ENCODE measurements at regions not wholly inside any gene's neighbourhood (a gene's known extent, or its start where the extent isn't known, plus 50 kb on each side); places are given as distances from the start of the nearest gene placed in this dataset.
"Not testable (repeated sequence)": the region's sequence is repeated elsewhere in the genome, so short reads cannot be mapped to it uniquely, and the experiment has no call there.

DNA sequence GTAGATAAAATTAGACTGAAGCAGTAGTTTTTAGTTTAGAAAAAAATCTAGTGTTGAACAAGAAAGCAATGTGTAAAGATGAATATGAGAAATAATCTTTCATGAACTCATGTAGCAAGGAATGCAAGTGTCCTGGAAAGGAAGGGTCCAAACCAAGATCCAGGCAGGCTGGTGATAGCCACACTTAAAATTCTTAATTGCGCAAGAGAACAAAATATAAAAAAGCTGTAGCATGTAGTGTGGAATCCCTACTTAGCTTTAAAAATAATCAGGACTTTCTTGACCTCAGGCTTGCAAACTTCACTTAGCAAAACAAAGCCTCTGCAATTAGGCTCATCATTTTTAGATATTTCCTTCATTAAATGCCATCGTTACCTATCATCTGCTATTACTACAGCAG is 2186.1 kb upstream of the RAG2 start:
- H3K27ac ChIP-seq (ENCODE audit: low read depth in 1 of 2, low read length in 1 of 2): no peak overlapping the region
- H3K4me1 ChIP-seq (ENCODE audit: control insufficient read depth in 2 of 2, insufficient read depth in 2 of 2, low read length in 2 of 2): no peaks in the 10 kb centered on the region
- no peaks in the 10 kb centered on the region for H3K36me3 ChIP-seq (ENCODE audit: control insufficient read depth in 2 of 2, insufficient read depth in 2 of 2, low read length in 1 of 2)
- H3K4me3 ChIP-seq (ENCODE audit: low read length in 2 of 2): no peak overlapping the region
- H3K27me3 ChIP-seq (ENCODE audit: control insufficient read depth in 2 of 2, insufficient read depth in 1 of 2, low read length in 1 of 2): no peaks in the 10 kb centered on the region
- DNase-seq (ENCODE audit: low read depth in 6 of 9, low spot score in 9 of 9): no peak
- WGBS: 96% methylated on average over 2 of the region's 2 CpGs
- H3K9me3 ChIP-seq (ENCODE audit: control insufficient read depth in 2 of 2, insufficient read depth in 1 of 2, low read length in 1 of 2): no peaks in the 10 kb centered on the region

DNA sequence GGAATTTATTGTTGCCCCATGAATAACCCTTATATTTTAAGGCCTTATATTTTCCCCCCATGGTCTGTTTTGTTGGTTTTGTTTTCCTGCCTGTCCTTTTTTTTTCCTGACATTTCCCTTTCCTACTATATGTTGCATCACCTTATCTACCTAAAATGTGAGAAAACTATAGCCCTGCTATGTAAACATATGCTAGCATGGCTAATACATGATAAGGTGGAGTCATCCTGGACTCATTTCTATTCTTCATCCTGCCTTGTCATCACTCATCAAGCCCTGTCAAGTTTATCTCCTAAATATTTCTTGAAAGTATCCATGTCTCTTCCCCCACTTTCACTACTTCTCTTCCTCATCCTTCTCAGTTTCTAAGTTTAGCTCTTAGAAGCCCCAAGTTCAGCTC is 2168.8 kb upstream of the RAG2 start:
- no peak overlapping the region for H3K4me3 ChIP-seq (ENCODE audit: low read length in 2 of 2)
- H3K27ac ChIP-seq (ENCODE audit: low read depth in 1 of 2, low read length in 1 of 2): no peak overlapping the region
- H3K4me1 ChIP-seq (ENCODE audit: control insufficient read depth in 2 of 2, insufficient read depth in 2 of 2, low read length in 2 of 2): no peaks in the 10 kb centered on the region
- H3K36me3 ChIP-seq (ENCODE audit: control insufficient read depth in 2 of 2, insufficient read depth in 2 of 2, low read length in 1 of 2): no peaks in the 10 kb centered on the region
- no peak for DNase-seq (ENCODE audit: low read depth in 6 of 9, low spot score in 9 of 9)
- no peaks in the 10 kb centered on the region for H3K9me3 ChIP-seq (ENCODE audit: control insufficient read depth in 2 of 2, insufficient read depth in 1 of 2, low read length in 1 of 2)
- no peaks in the 10 kb centered on the region for H3K27me3 ChIP-seq (ENCODE audit: control insufficient read depth in 2 of 2, insufficient read depth in 1 of 2, low read length in 1 of 2)

DNA sequence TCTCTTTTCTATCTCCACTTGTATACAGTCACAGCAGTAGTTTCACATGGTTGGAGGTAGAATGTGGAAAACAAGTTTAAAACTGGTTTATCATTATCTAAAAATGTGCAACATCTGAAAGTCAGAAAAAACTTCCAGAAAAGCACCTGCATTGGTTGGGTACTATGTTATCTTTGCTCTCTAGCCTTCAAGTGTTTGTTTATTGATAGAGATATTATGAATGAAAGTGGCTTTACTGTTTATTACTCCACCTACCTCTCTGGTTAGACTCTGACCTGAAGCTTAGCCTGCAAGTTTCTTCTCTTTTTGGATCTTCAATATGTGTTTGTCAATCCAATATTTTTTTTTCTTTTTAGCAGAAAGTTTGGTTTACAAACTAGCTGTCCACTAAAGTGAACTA is 2161.4 kb upstream of the RAG2 start:
- DNase-seq (ENCODE audit: low read depth in 6 of 9, low spot score in 9 of 9): no peak
- Histone ChIP-seq H3K4me3 (ENCODE audit: low read length in 2 of 2) (no peak overlapping the region), H3K27ac (ENCODE audit: low read depth in 1 of 2, low read length in 1 of 2) (no peak overlapping the region), H3K4me1 (ENCODE audit: control insufficient read depth in 2 of 2, insufficient read depth in 2 of 2, low read length in 2 of 2) (no peaks in the 10 kb centered on the region), H3K9me3 (ENCODE audit: control insufficient read depth in 2 of 2, insufficient read depth in 1 of 2, low read length in 1 of 2) (no peaks in the 10 kb centered on the region), H3K27me3 (ENCODE audit: control insufficient read depth in 2 of 2, insufficient read depth in 1 of 2, low read length in 1 of 2) (no peaks in the 10 kb centered on the region), H3K36me3 (ENCODE audit: control insufficient read depth in 2 of 2, insufficient read depth in 2 of 2, low read length in 1 of 2) (no peaks in the 10 kb centered on the region)

DNA sequence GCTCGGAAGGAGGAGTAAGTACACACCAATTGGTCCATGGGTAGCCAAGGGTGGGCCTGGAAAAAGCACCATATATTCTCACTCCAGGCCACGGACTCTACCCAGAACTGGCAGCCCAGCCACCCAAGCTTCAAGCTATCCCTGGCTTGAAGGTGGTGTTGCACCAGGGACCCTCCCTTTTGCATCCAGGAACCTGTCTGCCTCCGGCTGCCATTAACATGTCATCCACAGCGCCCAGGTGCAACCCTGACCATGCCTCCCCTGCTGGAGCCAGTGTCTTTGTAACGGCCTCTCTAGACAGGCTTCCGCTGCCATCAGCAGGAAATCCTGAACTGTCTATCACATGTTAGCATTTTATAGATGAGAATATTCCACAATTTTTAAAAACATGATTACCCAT is 2158.5 kb upstream of the RAG2 start:
- Histone ChIP-seq H3K27ac (ENCODE audit: low read depth in 1 of 2, low read length in 1 of 2) (no peak overlapping the region), H3K36me3 (ENCODE audit: control insufficient read depth in 2 of 2, insufficient read depth in 2 of 2, low read length in 1 of 2) (no peaks in the 10 kb centered on the region), H3K4me3 (ENCODE audit: low read length in 2 of 2) (no peak overlapping the region), H3K27me3 (ENCODE audit: control insufficient read depth in 2 of 2, insufficient read depth in 1 of 2, low read length in 1 of 2) (no peaks in the 10 kb centered on the region), H3K9me3 (ENCODE audit: control insufficient read depth in 2 of 2, insufficient read depth in 1 of 2, low read length in 1 of 2) (no peaks in the 10 kb centered on the region), H3K4me1 (ENCODE audit: control insufficient read depth in 2 of 2, insufficient read depth in 2 of 2, low read length in 2 of 2) (no peaks in the 10 kb centered on the region)
- no peak for DNase-seq (ENCODE audit: low read depth in 6 of 9, low spot score in 9 of 9)
- 93% methylated on average over 6 of the region's 6 CpGs for WGBS

DNA sequence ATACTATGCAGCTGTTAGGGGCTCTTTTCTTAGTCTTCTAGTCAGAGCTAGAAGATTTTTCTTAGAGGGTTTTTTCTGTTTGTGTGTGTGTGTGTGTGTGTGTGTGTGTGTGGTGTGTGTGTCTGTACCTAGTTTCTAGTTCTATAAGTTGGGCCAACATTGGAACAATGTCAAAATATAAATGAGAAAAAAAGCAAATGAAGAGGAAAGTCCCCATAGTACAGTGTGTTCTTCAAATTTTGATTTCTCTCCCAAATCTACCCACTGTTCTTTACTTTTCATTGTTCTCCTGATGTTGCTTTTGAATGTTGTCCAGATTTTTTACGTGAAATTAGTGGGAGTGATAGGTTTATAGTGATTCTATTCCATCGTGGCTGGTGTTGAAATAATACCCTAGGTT is 2153.4 kb upstream of the RAG2 start:
- WGBS: 89% methylated on average over 2 of the region's 2 CpGs
- no peaks in the 10 kb centered on the region for H3K9me3 ChIP-seq (ENCODE audit: control insufficient read depth in 2 of 2, insufficient read depth in 1 of 2, low read length in 1 of 2)
- H3K36me3 ChIP-seq (ENCODE audit: control insufficient read depth in 2 of 2, insufficient read depth in 2 of 2, low read length in 1 of 2): no peaks in the 10 kb centered on the region
- no peaks in the 10 kb centered on the region for H3K4me1 ChIP-seq (ENCODE audit: control insufficient read depth in 2 of 2, insufficient read depth in 2 of 2, low read length in 2 of 2)
- no peaks in the 10 kb centered on the region for H3K27me3 ChIP-seq (ENCODE audit: control insufficient read depth in 2 of 2, insufficient read depth in 1 of 2, low read length in 1 of 2)
- H3K4me3 ChIP-seq (ENCODE audit: low read length in 2 of 2): no peak overlapping the region
- H3K27ac ChIP-seq (ENCODE audit: low read depth in 1 of 2, low read length in 1 of 2): no peak overlapping the region
- no peak for DNase-seq (ENCODE audit: low read depth in 6 of 9, low spot score in 9 of 9)

DNA sequence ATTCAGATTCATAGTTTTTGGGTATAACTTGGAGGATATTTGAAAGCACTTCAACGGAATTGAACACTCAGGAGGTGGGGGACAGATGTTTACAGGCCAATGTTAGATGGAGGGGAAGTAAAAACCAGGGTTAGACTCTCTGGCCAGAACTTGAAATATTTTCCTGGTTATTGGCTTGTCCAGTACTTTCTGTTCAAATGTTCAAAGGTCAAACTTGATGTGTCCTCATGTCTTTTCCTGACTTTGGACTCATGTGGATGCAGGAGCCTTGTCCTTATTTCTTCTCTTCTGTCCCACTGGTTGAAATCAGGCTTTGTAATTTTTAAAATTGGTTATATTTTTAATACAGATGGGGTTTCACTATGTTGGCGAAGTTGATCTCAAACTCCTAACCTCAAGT is 2148.5 kb upstream of the RAG2 start:
- WGBS: 89% methylated on average over 2 of the region's 2 CpGs
- H3K36me3 ChIP-seq (ENCODE audit: control insufficient read depth in 2 of 2, insufficient read depth in 2 of 2, low read length in 1 of 2); H3K27me3 ChIP-seq (ENCODE audit: control insufficient read depth in 2 of 2, insufficient read depth in 1 of 2, low read length in 1 of 2); DNase-seq (ENCODE audit: low read depth in 6 of 9, low spot score in 9 of 9); H3K4me1 ChIP-seq (ENCODE audit: control insufficient read depth in 2 of 2, insufficient read depth in 2 of 2, low read length in 2 of 2); H3K9me3 ChIP-seq (ENCODE audit: control insufficient read depth in 2 of 2, insufficient read depth in 1 of 2, low read length in 1 of 2); H3K4me3 ChIP-seq (ENCODE audit: low read length in 2 of 2); H3K27ac ChIP-seq (ENCODE audit: low read depth in 1 of 2, low read length in 1 of 2): not testable (repeated sequence)

DNA sequence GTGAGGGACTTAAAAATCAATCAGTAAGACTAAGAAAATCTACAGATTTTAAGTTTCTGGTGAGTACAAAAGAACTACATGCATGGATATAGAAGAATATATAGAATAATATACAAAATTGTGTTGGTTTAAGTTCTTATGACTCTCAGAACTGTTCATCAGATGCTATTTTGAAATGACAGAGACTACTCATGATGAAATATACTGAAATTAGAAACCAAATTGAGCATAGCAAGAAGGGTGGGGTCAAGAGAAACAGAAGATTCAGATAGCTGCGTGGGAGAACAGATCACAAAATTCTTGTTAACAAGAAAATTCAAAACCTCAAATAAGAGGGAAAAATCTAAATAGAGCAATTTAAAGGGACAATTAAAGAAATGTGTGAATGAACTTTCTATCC is 2125.3 kb upstream of the RAG2 start:
- Histone ChIP-seq H3K27ac (ENCODE audit: low read depth in 1 of 2, low read length in 1 of 2) (no peak overlapping the region), H3K4me3 (ENCODE audit: low read length in 2 of 2) (no peak overlapping the region), H3K36me3 (ENCODE audit: control insufficient read depth in 2 of 2, insufficient read depth in 2 of 2, low read length in 1 of 2) (no peaks in the 10 kb centered on the region), H3K27me3 (ENCODE audit: control insufficient read depth in 2 of 2, insufficient read depth in 1 of 2, low read length in 1 of 2) (no peaks in the 10 kb centered on the region), H3K4me1 (ENCODE audit: control insufficient read depth in 2 of 2, insufficient read depth in 2 of 2, low read length in 2 of 2) (no peaks in the 10 kb centered on the region), H3K9me3 (ENCODE audit: control insufficient read depth in 2 of 2, insufficient read depth in 1 of 2, low read length in 1 of 2) (no peaks in the 10 kb centered on the region)
- 91% methylated on average over 1 of the region's 1 CpG for WGBS
- DNase-seq (ENCODE audit: low read depth in 6 of 9, low spot score in 9 of 9): no peak

DNA sequence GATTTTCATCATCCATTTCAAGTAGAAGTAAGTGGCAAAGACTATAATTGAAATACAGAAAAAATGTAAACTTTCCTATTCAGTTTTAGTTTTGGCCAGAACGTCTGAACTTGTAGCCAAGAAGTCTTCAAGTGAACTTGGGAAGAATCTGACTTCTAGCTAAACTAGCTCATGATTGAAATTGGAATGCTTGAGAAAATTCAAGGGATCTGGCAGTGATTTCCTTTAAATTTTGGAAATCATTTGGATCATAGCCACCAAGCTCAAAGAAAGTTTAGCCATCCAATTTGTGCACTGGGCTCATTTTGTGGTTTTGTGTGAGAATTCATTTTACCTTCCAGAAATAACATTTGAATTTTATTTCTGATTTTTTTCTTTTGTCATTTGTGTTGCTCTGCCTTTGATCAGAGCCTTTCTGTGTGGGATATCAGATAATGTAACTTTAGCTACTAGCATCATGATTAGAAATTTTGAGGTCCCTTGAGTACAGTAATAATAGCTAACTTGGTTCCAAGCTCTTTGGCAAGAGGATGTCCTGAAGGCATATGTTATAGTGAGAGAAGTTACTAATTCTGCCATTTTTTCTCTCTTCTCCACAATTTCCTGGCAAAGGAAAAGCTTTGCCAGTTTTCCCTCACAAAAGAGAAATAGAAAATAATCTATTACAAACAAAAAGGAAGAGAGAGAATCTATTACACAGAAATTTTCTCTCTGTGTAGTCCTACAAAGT is 2123.7 kb upstream of the RAG2 start:
- no peaks in the 10 kb centered on the region for H3K36me3 ChIP-seq (ENCODE audit: control insufficient read depth in 2 of 2, insufficient read depth in 2 of 2, low read length in 1 of 2)
- 80% methylated on average over 1 of the region's 1 CpG for WGBS
- no peaks in the 10 kb centered on the region for H3K9me3 ChIP-seq (ENCODE audit: control insufficient read depth in 2 of 2, insufficient read depth in 1 of 2, low read length in 1 of 2)
- H3K4me3 ChIP-seq (ENCODE audit: low read length in 2 of 2): no peak overlapping the region
- no peaks in the 10 kb centered on the region for H3K27me3 ChIP-seq (ENCODE audit: control insufficient read depth in 2 of 2, insufficient read depth in 1 of 2, low read length in 1 of 2)
- DNase-seq (ENCODE audit: low read depth in 6 of 9, low spot score in 9 of 9): no peak
- no peak overlapping the region for H3K27ac ChIP-seq (ENCODE audit: low read depth in 1 of 2, low read length in 1 of 2)
- H3K4me1 ChIP-seq (ENCODE audit: control insufficient read depth in 2 of 2, insufficient read depth in 2 of 2, low read length in 2 of 2): no peaks in the 10 kb centered on the region

DNA sequence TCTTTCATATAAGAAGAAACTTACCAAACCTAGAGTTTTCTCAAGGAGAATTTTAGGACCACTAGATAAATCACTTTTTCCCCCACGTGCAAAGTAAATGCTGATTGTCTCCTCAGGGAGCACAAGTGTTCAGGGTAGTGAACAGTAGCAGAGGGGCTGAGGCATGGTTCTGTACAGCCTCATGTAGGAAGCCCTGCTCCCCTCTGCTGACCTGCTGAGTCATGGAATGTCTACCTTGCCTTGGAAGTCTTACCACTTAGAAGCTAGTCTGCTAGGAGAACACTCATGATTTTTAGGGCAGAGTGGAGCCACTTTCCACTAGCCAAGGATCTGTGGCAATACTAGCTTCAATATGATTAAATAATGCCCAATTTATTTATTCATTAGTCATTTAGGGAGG is 2120.6 kb upstream of the RAG2 start:
- 70% methylated on average over 1 of the region's 1 CpG for WGBS
- no peaks in the 10 kb centered on the region for H3K36me3 ChIP-seq (ENCODE audit: control insufficient read depth in 2 of 2, insufficient read depth in 2 of 2, low read length in 1 of 2)
- H3K27ac ChIP-seq (ENCODE audit: low read depth in 1 of 2, low read length in 1 of 2): no peak overlapping the region
- no peaks in the 10 kb centered on the region for H3K27me3 ChIP-seq (ENCODE audit: control insufficient read depth in 2 of 2, insufficient read depth in 1 of 2, low read length in 1 of 2)
- no peaks in the 10 kb centered on the region for H3K4me1 ChIP-seq (ENCODE audit: control insufficient read depth in 2 of 2, insufficient read depth in 2 of 2, low read length in 2 of 2)
- DNase-seq (ENCODE audit: low read depth in 6 of 9, low spot score in 9 of 9): no peak
- no peaks in the 10 kb centered on the region for H3K9me3 ChIP-seq (ENCODE audit: control insufficient read depth in 2 of 2, insufficient read depth in 1 of 2, low read length in 1 of 2)
- no peak overlapping the region for H3K4me3 ChIP-seq (ENCODE audit: low read length in 2 of 2)

DNA sequence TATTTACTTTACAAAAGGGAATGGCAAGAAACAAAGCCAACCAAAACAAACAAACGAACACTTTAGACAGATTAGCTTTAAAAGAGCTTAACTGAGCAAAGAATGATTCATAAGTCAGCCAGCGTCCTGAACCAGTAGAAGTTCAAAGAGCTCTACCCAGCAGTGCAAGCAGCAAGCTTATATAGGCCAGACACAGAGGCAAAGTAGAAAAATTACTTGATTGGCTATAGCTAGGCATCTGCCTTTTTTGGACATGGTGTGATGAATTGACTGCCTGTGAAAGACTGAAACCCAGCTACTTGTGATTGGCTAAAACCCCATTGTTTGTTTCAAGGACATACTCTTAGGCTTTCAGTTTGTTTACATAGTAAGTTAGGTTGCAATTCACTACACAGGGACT is 2120.0 kb upstream of the RAG2 start:
- Histone ChIP-seq H3K27me3 (ENCODE audit: control insufficient read depth in 2 of 2, insufficient read depth in 1 of 2, low read length in 1 of 2) (no peaks in the 10 kb centered on the region), H3K27ac (ENCODE audit: low read depth in 1 of 2, low read length in 1 of 2) (no peak overlapping the region), H3K9me3 (ENCODE audit: control insufficient read depth in 2 of 2, insufficient read depth in 1 of 2, low read length in 1 of 2) (no peaks in the 10 kb centered on the region), H3K36me3 (ENCODE audit: control insufficient read depth in 2 of 2, insufficient read depth in 2 of 2, low read length in 1 of 2) (no peaks in the 10 kb centered on the region), H3K4me3 (ENCODE audit: low read length in 2 of 2) (no peak overlapping the region), H3K4me1 (ENCODE audit: control insufficient read depth in 2 of 2, insufficient read depth in 2 of 2, low read length in 2 of 2) (no peaks in the 10 kb centered on the region)
- WGBS: 81% methylated on average over 2 of the region's 2 CpGs
- DNase-seq (ENCODE audit: low read depth in 6 of 9, low spot score in 9 of 9): no peak
